Peyer's patch (tissue), 4 donors: ENCODE measurements at regions not wholly inside any gene's neighbourhood (a gene's known extent, or its start where the extent isn't known, plus 50 kb on each side); places are given as distances from the start of the nearest gene placed in this dataset.
A peak's percentile ranks its signal among the peaks of the same experiment; 100 is the strongest.

ENCODE experiments used
- DNase-seq, 3 donors: peaks; one replicate each; pipeline ENCODE4 v3.0.0-alpha.2; 2017 to 2019
- H3K27ac ChIP-seq, 4 donors: fragments of 200-600 bp; sonication (generic); one replicate each; pipeline ENCODE4 v1.5.1; 2016 to 2019
- H3K27me3 ChIP-seq, 2 donors: fragments of 200-600 bp; sonication (generic); one replicate each; pipeline ENCODE4 v1.5.1; 2019
- H3K36me3 ChIP-seq, 3 donors: fragments of 200-600 bp; sonication (generic); one replicate each; pipeline ENCODE4 v1.5.1; 2016 to 2019
- H3K4me1 ChIP-seq, 4 donors: fragments of 200-600 bp; sonication (generic); one replicate each; pipeline ENCODE4 v1.5.1; 2016 to 2019
- H3K4me3 ChIP-seq, 4 donors: fragments of 200-600 bp; sonication (generic); 1 replicate in 3 of 4; 2 replicates in 1 of 4; pipeline ENCODE4 v1.5.1; 2016 to 2019; ENCODE audit warnings: mild to moderate bottlenecking in 1 of 4
- H3K9me3 ChIP-seq, 4 donors: fragments of 200-600 bp; sonication (generic); one replicate each; pipeline ENCODE4 v1.5.1; 2016 to 2019; ENCODE audit warnings: mild to moderate bottlenecking in 1 of 4
- POLR2A ChIP-seq, 2 donors: fragments of 450-650 bp; IDR thresholded peaks; one replicate each; pipeline ENCODE4 v1.5.1; 2017; ENCODE audit warnings: antibody characterized with exemption in 2 of 2, mild to moderate bottlenecking in 2 of 2, moderate library complexity in 2 of 2
- TF ChIP-seq, protein P1 (sequence below), 6 experiments: fragments of 450-650 bp in 4 of 6; fragments of 200-600 bp in 2 of 6; sonication (generic) in 1 of 6; IDR thresholded peaks; one replicate each; pipeline ENCODE4 v1.5.1; 2017 to 2019; ENCODE audit warnings: antibody characterized with exemption in 6 of 6, mild to moderate bottlenecking in 3 of 6, moderate library complexity in 1 of 6

DNA sequence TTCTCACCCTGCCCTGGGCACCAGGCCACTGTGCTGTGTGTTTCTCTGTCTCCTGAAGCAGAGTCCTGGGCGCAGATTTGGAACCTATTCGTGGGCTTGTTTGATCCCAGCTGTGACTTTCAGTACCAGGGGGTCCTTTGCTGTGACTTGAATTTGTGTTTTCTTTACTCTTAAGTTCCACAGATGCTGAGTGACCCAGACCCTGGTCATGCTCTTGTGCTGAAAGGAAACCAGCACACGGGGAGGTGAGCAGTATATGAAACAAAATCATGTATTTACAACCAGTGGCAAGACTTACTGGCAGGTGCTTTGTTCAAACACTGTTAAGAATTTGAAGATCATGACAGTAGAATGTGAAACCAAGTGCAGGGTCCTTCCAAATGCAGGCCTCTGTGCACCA lies 89.2 kb upstream of the PRSS58 start:
- Histone ChIP-seq H3K9me3 (no peaks in the 10 kb centered on the region), H3K27ac (no peak overlapping the region), H3K4me1 (no peaks in the 10 kb centered on the region), H3K27me3 (no peaks in the 10 kb centered on the region), H3K4me3 (no peak overlapping the region), H3K36me3 (no peaks in the 10 kb centered on the region)
- TF ChIP-seq, protein P1, sequence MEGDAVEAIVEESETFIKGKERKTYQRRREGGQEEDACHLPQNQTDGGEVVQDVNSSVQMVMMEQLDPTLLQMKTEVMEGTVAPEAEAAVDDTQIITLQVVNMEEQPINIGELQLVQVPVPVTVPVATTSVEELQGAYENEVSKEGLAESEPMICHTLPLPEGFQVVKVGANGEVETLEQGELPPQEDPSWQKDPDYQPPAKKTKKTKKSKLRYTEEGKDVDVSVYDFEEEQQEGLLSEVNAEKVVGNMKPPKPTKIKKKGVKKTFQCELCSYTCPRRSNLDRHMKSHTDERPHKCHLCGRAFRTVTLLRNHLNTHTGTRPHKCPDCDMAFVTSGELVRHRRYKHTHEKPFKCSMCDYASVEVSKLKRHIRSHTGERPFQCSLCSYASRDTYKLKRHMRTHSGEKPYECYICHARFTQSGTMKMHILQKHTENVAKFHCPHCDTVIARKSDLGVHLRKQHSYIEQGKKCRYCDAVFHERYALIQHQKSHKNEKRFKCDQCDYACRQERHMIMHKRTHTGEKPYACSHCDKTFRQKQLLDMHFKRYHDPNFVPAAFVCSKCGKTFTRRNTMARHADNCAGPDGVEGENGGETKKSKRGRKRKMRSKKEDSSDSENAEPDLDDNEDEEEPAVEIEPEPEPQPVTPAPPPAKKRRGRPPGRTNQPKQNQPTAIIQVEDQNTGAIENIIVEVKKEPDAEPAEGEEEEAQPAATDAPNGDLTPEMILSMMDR (IDR thresholded peaks at IDR 0.05): no peak
- TF ChIP-seq POLR2A (IDR thresholded peaks at IDR 0.05): no peak
- DNase-seq: no peak

DNA sequence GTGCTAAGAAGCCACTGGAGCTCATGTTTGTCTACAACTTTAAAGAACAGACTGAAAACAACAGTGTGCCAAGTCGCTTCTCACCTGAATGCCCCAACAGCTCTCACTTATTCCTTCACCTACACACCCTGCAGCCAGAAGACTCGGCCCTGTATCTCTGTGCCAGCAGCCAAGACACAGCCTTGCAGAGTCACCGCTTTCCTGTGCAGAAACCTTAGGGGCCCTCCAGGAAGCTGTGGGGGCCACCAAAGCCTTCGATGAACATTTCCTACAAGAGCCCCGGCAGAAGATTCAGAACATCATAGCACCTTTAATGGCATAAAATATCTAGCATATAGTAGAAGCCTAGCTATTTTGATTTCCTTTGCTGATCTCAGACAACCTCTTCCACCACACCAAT lies 88.0 kb upstream of the PRSS58 start:
- no peaks in the 10 kb centered on the region for H3K27me3 ChIP-seq

DNA sequence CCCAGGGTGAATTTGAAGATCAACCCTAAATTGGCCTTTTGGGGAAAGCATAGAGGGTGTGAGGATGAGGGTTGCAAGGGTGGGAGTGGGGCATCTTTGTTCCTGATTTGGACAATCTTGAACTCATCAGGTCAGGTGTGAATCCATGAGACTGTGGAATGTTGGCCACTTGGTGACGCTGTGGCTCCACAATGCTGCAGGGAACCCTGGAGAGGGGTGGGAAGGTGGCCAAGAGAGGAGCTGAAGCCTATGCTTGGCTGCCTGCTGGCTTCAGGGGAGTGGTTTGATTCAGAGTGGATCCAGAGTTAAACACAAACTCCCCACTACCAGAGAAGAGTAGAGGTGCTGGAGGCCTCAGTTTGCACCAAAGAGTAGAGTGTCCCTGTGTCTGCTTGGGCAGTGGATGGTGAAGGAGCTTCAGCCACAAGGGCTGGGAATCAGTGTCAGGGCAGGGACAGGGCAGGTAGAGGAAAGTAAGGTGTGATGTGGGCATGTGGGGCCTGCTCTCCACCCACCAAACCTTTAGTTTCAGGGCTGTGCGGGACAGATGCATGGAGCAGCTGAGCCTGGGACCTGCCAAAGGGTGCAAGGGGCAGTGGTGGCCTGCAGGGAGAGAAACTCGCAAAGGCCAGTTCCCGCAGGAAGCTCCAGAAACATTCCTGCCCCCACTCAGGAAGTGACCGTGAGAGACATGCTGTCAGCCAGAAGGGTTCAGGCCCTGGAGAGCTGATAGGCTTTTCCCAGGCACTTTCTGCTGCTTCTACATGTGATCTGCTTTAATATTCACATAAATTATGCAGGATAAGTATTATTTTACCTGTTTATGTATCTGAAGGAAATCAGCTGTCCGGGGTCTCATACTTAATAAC lies 81.0 kb upstream of the PRSS58 start:
- H3K9me3 ChIP-seq: no peaks in the 10 kb centered on the region
- no peak overlapping the region for H3K4me3 ChIP-seq
- no peaks in the 10 kb centered on the region for H3K4me1 ChIP-seq
- H3K27me3 ChIP-seq: no peaks in the 10 kb centered on the region
- H3K27ac ChIP-seq: no peak overlapping the region
- no peaks in the 10 kb centered on the region for H3K36me3 ChIP-seq
- no peak for TF ChIP-seq POLR2A (IDR thresholded peaks at IDR 0.05)
- TF ChIP-seq, protein P1 (IDR thresholded peaks at IDR 0.05): peak in 2 of 6 experiments; percentile 13 to 19
- no peak for DNase-seq

More for the DNA sequence above, 88.0 kb upstream of the PRSS58 start:
- H3K4me3 ChIP-seq: no peak overlapping the region
- no peaks in the 10 kb centered on the region for H3K4me1 ChIP-seq
- DNase-seq: no peak
- no peak overlapping the region for H3K27ac ChIP-seq
- TF ChIP-seq, protein P1 (IDR thresholded peaks at IDR 0.05): no peak
- TF ChIP-seq POLR2A (IDR thresholded peaks at IDR 0.05): no peak
- no peaks in the 10 kb centered on the region for H3K9me3 ChIP-seq
- no peaks in the 10 kb centered on the region for H3K36me3 ChIP-seq

DNA sequence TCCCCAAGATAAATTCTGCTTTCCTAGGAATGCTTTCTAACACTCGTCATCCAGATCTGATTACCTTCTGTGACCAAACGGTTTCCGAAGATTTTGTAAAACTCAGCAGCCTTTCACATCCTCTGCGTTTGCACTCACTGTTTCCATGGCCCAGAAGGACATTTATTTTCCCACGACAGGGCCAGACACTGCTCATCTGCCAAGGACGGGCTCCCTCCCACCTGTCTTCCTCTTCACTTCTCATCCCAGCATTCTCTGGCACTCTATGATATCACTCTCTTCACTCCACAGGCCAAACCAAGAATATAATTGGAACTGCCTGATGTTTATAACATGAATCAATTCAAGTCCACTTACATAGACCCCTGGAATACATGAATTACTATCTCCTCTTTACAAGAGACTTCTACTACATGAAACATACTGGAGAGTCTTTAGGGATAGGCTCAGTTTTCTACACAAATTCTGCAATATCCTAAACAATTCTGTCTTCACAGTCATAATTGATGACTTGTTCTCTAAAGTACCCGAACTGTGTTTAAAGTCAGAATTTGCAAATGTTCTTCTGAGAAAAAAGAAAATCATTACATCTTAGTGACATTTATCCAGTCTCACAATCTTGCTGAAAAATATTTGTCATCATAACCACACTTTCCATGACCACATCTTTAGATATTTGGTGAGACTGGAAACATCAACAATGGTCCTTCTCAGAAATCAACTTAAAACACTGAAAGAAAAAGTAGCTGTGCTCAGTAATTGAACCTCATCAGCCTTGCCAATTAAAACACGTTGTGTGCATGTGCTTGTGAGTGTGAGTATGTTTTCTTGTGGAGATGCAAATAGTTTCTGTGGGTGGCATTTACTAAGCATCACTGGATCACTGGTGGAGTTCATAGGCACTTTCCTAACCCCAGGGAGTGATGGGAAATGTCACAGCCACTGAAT lies 79.5 kb upstream of the PRSS58 start:
- DNase-seq: no peak
- no peaks in the 10 kb centered on the region for H3K4me1 ChIP-seq
- H3K27me3 ChIP-seq: no peaks in the 10 kb centered on the region
- no peaks in the 10 kb centered on the region for H3K36me3 ChIP-seq
- no peak for TF ChIP-seq POLR2A (IDR thresholded peaks at IDR 0.05)
- TF ChIP-seq, protein P1 (IDR thresholded peaks at IDR 0.05): no peak
- H3K4me3 ChIP-seq: no peak overlapping the region
- no peaks in the 10 kb centered on the region for H3K9me3 ChIP-seq
- no peak overlapping the region for H3K27ac ChIP-seq

DNA sequence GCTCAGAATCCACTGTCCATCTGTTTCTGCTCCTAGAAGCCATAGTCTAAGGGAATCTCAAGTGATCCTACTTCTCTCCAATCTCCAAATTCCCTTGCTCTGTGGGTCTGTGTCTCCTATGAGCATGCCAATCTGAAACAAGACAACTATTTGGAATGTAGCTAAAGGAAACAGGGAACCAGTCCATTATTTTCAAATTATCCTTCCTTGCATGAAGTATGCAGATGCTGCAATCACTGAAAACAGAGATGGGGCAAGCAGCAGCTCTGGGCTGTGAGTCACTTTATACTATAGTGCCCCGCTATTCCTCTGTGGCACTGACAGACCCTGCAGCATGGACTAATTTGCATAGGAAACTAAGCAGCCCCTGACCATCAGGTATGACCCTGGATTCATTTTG lies 76.9 kb upstream of the PRSS58 start:
- no peak overlapping the region for H3K27ac ChIP-seq
- H3K27me3 ChIP-seq: no peaks in the 10 kb centered on the region
- no peaks in the 10 kb centered on the region for H3K4me1 ChIP-seq
- no peaks in the 10 kb centered on the region for H3K36me3 ChIP-seq
- TF ChIP-seq, protein P1 (IDR thresholded peaks at IDR 0.05): no peak
- TF ChIP-seq POLR2A (IDR thresholded peaks at IDR 0.05): no peak
- no peak for DNase-seq
- H3K9me3 ChIP-seq: no peaks in the 10 kb centered on the region
- H3K4me3 ChIP-seq: no peak overlapping the region
